Ecto neural progenitor cell (in vitro differentiated cells): ENCODE measurements at regions not wholly inside any gene's neighbourhood (a gene's known extent, or its start where the extent isn't known, plus 50 kb on each side); places are given as distances from the start of the nearest gene placed in this dataset.

Source experiments
- DNase-seq: peaks from one replicate; pipeline ENCODE4 v3.0.0-alpha.2; 2018; ENCODE audit warnings: low spot score

DNA sequence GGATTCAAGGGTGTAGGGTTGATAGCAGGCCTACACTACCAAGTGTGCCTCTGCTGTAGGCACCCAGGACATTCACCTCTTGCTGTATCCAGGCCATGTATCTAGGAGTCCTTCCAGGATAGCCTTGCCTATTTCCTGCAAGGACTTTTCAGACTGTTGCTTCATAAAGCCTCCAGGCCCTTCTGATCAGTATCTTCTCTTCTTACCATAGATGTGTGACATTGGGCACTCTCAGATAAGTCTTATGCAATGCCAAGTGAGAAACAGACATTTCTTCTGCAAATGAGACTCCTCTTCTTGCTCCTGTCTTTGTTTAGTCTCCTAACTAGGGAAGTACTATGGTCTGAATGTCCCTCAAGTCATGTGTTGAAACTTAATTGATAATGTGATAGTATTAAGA lies 386.8 kb downstream of the ANKRD50 start:
- no peak for DNase-seq

DNA sequence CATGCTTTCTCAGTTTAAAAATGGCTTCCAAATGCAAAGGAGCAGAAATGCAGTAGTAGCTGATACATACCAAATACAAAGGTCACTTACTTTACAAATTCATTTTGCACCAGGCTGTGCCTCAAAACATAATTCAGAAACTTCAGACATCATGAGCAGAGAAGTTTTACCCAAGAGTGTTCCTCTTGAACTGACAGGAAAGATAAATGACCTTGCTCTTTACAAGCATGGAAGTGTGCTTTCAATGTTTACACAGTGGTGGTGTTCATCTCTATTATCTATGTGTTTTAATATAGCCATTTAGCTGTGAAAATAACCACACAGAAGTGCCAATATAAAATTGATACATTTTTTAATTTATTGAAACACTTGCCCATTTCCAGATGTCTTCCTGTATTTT lies 383.4 kb downstream of the ANKRD50 start:
- DNase-seq, result no peak

DNA sequence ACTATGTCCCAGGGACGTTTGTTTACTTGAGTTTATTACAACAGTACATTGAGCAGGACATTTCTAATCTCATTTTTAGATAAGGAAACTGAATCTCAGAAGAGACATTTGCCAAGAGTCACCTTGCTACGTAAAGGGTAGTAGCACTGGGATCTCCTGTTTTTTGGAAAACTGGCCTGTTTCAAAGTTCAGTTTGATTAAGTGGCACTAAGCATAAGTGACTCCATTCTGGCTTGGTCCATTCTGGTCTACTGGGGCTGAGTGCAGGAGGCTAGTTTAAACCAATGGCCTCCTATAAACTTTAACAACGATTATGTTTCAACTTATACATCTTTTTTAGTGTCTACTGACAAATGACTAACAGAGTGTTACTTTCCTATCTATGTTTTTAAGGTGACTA lies 382.5 kb downstream of the ANKRD50 start:
- DNase-seq, result no peak

DNA sequence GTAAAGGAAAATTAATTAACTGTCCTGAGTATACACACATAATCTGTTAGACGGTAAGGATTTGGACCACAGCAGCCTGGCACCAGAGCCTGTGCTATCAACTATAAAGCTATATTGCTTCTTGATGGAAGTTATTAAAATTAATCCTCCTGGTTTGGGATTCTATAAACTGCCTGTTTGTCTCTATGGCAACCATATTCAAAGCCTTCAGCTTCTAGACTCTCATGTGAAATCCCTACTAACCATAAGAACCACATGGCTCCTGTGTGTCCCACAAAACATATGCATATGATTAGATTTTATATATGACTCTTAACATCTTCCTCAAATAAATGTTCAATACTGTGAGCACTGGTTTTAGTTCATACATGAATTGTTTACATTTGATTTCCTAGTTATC lies 380.8 kb downstream of the ANKRD50 start:
- DNase-seq, result no peak

DNA sequence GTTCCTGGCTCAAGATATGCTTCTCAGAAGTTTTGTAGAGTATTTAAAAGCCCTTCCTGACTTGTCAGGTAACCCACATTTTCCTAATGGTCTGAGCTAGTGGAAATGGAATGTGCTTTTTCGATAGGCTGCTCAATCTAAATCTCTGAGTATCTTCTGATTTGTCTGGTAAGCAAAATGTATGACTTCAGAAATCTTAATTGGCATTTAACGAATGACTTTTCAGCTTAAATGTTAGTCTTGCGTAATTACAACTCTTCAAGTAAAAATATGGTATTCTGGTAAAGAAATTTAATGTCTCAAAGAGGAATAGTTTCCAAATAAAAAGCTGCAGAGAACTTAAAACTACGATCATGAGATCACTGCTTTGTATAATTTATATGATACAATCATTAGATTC lies 379.1 kb downstream of the ANKRD50 start:
- no peak for DNase-seq

DNA sequence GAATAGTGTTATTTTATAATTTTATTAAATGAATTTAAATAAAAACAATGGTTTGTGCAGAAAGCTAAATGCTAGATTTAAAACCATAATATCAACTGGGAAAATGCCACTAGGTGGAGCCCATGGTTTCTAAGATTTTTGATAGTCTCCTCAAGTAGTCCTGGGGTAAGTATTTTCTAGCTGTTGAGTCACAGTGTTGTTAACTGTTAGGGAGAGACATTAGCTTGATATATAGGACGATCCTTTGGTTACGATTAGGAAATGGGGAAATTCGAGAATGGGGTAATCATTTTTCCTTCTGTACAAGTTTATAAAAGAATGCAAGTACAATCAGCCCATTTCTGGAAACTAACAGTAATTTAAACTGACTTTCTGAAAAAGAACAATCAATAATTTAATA lies 378.4 kb downstream of the ANKRD50 start:
- DNase-seq, result no peak

DNA sequence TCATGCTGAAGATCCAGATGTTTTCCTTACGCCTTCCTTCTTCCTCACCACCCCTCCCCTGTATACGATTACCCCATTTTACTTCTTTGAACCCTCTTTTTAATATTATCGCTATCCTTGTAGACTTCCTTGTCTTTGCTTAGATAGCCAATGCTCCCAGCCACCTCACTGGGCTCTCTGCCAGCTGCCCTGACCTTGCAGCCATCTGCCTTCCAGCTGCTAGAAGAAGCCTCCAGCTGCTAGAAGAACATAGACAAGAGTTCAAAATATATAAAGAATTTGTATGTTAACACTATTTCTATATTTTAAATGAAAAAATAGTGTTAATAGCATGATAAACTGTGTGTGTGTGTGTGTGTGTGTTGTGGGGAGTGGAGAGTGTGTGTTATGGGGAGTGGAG lies 374.7 kb downstream of the ANKRD50 start:
- no peak for DNase-seq

DNA sequence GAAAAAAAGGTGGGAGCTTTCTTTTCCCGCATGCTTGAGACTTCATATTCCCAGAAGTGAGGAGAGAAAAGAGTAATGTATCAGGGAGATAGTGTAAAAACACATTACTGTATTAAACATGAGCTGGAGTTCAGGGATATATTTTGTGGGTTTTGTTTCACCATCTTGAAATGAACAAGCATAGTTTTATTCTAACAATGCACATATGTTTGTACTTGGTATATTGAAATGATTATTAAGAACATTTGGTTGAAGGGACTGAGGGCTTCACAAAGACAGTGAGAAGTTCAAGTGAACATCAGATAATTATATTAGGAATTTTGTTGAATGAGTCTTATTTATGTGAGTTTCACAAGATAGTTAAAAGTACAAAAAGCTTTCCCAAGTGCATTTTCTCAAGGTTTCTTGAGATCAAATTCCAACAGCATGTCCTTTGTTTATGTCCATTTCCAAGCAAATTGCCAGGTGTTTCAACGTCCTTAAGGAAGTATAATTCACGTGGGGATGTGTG lies 368.8 kb downstream of the ANKRD50 start:
- DNase-seq, result no peak

DNA sequence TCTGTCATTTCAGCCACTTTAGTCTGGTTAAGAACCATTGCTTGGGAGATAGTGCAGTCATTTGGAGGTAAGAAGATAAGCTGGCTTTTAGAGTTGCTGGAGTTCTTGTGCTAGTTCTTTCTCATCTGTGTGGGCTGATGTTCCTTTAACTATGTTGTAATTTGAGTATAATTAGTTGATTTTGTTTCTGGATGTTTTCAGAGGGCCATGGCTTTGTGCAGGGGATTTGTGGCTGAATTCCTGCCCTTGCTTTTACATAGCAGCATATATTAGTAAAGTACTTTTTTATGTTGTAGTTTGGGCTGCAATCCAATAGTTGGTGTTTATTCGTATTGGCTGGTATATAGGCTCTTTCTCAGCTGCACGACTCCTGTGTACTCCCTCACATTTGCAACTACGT lies 339.6 kb downstream of the ANKRD50 start:
- DNase-seq, result no peak

DNA sequence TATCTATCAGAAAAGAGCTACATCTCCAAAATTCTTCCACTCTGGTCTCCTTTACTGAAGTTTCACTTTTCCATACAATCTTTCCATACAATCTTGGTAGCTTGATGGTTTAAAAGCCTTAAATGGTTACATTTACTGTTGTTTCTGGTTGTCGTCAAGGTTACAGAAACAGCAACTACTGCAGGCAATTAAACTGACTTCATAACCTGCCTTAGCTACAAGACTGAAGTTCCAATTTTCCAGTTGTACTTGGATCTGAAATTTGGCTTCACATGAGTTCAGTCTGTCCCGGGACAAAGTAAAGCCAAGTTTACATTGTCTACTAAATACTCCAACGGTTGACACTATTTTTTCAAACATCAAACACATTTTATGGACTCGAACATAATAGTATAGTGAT lies 326.4 kb downstream of the ANKRD50 start:
- no peak for DNase-seq

DNA sequence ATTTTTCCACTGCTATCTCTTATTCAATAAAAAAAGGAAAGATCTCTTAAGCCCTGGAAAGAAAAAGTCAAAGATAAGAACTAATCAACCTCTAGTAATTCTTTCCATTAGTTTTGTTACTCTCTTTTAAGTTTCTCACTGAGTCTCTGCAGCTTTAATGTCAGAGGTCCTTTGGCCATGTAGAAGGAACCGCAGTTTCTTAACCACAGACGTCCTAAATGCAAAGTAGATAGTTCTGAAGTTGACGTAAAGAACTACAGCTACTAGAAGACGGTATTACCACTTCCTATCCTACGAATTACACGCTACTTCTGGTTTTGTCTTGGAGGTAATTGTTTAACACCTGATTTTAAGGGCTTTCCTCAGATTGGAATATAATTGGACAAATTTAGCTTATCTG lies 325.9 kb downstream of the ANKRD50 start:
- no peak for DNase-seq

DNA sequence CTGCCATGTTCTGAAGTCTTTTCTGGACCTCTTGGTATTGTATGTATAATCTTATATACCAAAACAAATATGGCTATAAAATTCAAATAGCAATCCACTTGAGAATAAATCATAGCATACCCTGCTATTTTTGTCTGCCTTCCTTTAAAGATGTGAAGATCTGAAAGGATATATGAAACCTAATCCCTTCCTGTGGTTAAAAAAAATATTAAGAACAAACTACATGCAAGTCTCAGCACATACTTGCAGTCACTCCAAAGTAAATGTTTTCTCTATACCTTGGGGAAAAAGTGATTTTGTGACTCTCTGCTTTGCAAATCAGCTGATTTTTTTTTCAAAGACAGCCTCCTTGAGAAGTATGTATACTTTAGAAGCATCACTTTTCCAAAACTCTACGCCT lies 322.9 kb downstream of the ANKRD50 start:
- DNase-seq, result no peak

DNA sequence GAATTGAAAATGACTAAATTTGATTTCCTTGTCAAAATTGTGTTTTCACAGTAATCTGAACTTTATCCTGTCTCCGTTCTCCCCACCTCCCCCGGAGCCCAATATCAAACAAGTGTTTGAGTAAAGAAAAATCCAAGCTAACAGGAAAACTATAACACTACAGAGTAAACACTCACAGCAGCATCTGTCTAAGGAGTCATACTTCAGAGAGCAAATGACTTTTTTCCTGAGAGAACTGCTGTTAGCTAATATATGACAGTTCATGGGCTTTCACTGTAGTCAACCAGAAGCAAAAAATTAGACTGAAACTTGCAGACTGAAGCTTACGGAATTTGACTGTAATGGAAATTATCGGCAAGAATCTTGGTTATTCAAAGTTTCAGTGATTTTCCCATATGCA lies 321.7 kb downstream of the ANKRD50 start:
- DNase-seq, result no peak

DNA sequence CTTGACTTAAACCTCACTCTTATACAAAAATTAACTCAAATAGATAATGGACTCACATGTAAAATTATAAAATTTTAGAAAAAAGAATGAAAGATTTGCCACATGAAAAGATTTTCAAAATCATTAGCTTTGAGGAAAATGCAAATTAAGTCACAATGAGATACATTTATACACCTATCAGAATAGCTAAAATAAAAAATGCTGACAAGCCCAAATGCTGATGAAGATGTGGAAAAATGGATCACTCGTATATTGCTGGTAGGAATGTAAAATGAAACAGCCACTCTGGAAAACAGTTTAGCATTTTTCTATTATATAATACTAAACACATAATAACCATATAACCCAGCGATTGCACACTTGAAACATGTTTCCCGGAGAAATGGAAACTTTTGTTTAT lies 316.2 kb downstream of the ANKRD50 start:
- DNase-seq, result no peak

DNA sequence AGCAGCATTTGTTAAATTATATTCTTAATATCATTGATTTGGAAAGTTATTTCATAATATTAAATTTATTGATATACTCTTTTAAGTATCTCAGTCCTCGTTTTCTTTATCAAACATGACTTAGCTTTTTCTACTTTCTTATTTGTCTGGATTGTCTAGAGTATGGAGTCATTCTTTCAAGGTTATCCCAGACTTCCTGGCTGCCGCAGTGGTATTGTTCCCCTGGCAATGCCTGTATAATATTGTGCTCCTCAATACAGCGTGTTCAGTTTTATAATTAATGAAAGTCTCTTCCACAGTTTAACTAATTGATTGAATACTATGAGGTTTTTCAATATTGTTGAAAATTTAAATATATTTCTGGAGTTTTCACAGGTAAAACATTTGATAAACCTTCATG lies 310.9 kb downstream of the ANKRD50 start:
- DNase-seq, result no peak

DNA sequence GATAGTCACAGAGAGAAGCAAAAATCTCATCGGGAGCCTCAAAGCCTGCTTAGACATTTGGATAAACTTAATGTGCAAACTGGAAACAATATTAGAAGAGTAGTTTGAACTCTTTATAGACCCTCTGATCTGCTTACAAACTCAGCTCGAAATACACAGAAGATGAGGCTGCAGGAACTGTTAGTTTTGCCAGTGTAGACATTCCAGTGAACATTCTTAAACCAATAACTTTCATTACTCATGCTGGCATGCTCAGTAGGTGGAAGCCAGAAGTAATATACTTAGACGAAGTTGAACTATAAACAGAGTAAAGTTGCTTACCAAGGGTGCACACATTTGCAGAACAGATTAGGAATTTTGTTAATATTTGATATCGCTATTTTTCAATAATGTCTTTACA lies 303.5 kb downstream of the ANKRD50 start:
- no peak for DNase-seq

DNA sequence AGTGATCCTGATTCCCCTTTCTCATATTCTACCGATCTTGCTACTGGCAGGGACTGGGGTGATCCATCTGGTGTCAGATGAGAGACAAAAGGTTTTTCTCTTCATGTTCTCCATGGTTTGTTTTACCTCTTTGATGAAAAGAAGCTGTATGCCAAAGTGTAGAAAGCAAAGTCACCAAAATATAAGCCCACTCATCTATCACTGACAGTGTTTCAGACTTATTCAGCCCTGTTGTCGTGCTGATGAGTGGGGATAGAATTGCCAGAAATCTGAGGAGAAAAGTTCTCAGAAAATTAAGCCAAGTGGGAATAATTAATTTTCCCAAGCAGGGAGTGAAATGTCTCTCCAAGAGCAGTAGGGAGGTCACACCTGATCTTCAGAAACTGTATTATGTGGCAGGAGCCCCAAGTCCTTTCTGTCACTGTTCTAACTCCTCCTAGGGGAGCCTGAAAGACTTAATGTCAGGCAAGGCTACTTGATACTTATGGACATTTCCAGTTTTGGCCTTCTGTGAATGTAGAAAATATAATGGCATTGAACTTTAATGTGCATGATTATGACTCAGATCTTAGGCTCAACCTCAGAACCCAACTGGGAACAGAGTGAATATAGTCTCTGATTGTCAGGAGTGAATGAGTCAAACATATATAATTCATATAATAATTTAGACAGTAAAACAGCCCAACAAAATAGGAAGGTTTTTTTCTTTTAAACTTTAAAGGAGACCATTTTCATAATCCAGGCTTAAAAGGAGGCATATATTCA lies 298.1 kb downstream of the ANKRD50 start:
- DNase-seq, result no peak

DNA sequence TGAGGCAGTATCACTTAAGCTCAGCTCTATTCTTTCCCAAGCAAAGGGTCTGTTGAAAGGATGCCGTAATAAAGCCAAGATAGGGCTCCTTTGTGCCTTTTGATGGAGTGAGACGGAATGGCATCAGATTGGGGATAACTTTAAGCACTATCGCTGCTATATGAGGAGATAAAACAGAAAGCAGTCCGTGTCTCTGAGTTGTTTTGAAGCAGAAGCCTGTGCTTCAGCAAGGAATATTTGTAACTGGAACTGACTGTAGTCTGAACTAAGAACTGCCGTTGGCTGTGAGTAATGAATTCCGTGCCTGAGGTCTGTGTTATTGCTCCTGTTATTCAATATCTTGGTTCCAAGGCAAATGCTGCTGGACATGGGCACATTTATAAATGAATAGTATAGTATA lies 297.4 kb downstream of the ANKRD50 start:
- no peak for DNase-seq

DNA sequence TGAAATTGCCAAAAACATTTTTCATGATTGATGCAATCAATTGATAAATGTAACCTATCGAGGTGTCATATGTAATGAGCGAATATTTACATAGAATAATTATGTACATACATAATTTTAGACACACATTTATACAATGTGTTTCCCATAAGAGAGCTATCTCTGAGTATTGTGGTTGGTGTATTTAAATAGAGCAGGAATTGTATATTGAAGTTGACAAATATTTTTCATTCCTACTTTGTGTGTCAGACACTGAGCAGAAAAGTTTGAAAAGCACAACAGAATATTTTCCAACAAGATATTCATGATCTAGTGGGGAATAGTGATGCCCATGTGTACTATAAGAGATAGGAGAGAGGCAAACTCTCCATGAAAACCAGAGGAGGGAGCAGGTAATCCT lies 295.2 kb downstream of the ANKRD50 start:
- no peak for DNase-seq

DNA sequence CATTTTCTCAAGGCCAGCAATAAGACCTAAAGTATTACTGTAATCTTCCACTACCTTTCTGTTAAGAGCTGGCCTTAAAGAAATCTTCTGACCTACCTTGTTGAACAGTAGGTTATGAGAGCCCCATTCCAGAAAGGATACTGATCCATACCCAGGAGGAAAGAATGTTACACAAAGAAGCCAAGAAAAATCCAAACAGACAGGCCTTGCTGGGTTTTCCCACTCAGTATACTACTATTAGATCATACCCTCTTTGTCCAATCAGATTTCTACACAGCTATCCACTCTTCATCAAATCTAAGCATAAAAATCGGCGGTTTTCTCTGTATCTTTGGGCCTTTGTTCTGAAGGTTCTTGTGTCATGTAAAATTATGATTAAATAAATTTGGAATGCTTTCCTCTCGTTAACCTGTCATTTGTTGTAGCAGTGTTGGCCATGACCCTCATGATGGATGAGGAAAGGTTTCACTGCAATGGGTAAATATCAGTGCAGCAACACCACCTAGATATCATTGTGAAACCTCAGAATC lies 292.3 kb downstream of the ANKRD50 start:
- DNase-seq, result no peak

DNA sequence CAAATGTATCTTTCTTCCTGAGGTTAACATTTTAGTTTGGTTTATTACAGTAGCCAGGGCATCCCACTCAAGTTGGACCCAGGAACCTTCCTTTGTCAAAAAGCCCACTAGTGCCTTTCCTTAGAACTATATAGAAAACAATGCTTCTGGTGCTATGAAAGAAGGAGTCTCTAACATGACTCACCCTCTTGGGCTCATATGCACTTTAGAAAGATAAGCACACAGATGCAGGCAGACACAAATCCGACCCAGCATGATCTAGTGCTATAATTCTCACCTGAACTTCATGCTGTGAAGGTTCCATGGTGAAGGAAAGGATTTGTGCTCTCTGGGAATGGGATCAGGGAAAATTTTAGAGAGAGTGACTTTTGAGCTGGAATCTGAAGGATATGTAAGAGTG lies 289.4 kb downstream of the ANKRD50 start:
- DNase-seq, result no peak

DNA sequence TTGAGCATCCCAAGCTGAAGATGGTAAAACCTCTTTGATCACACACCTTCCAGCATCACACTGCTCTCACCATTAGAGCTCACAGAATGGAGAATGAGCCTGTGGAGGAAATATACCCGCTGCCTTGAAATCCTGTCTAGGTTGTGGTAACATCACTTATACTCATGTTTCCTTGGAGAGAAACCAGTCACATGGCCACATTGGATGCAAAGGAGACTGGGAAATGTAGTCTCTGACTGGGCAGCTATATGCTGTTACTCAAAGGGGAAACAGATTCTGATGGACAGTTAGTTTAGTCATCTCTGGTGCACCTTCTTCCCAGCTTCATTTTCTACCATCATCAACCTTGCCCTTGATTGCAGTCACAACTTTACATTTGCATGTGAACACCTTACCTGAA lies 286.3 kb downstream of the ANKRD50 start:
- DNase-seq, result no peak

DNA sequence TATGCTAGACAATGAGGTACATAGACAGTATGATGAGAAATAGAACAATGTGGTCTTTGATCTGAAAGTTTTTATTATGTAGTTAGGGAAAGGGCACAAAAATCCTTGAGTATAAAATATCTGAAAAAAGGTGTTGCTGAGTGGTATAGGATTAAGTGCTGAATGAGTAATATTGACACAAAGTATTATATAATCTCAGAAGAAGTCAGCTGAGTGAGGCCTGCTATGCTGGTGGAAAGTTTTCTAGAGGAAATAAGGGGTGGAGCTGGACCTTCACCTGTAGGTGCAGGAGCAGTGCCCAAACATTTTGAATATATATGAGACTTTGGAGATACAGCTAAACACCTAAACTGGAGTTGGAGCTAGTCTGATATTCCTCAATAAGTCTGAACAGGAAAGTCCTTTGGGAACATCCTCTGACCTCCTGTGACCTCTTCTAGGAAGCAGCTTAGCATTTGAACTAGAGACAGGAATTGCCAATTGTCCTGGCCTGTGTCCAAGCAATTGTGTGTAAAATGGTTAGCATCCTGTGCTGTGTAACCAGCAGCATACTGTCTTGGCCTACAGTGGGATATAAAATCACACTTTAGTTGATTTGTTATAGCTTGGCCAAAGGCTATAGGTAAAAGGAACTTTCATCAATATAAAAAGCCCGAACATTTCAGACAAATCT lies 285.3 kb downstream of the ANKRD50 start:
- no peak for DNase-seq

DNA sequence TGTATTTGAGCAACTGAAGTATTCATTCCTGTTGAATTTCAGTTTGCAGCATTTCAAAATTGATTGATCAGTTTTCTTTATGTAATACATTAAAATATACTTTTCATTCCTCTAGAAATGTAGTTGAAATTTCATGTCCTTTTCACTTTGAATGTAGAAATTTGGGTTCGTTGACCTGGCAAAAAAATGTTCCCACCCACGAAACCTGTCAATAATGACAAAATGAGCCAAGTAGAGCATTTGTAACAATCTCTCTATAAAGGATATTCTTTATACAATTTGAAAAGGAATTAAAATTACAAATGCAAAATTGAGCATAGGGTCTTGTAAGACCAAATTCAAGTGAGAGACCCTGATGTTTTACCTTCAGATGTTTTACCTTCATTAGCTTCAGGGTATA lies 283.9 kb downstream of the ANKRD50 start:
- no peak for DNase-seq
